ENCODE measurements at regions not wholly inside any gene's neighbourhood (a gene's known extent, or its start where the extent isn't known, plus 50 kb on each side); places are given as distances from the start of the nearest gene placed in this dataset.

DNA sequence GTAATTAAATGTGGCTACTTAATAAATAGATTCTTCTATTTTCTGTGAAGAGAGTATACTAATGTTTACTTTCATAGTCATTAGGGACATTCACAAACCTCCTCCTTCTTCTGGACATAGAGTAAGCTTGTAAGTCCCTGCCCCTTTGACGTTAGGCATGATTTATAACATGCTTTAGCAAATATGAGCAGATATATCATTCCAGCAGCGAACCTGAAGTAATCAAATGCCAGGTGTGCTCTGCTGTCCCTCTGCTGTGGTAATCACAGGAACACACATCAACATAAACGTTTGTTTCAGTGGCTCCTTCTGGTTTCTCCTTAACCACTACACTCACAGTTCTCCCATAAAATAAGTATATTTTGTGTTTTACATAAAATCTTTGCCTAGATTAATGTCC, 961.8 kb downstream of the FLRT2 start (continued):
- TF ChIP-seq ZNF462 (CRISPR knock-in tag; IDR thresholded peaks at IDR 0.05): no peak
- TF ChIP-seq REST (IDR thresholded peaks at IDR 0.05; ENCODE audit: unreplicated experiment): no peak
- no peak for TF ChIP-seq EZH2phosphoT487 (IDR thresholded peaks at IDR 0.05; ENCODE audit: unreplicated experiment)
- TF ChIP-seq EZH2 (IDR thresholded peaks at IDR 0.05; ENCODE audit: low read depth, unreplicated experiment): no peak
- TF ChIP-seq JUNB (IDR thresholded peaks at IDR 0.05; ENCODE audit: unreplicated experiment): no peak
- TF ChIP-seq POLR2AphosphoS5 (IDR thresholded peaks at IDR 0.05; ENCODE audit: low read depth): no peak
- no peak for TF ChIP-seq CREB1 (CRISPR knock-in tag; IDR thresholded peaks at IDR 0.05; ENCODE audit: low read depth)
- TF ChIP-seq ZNF114 (CRISPR knock-in tag; IDR thresholded peaks at IDR 0.05): no peak
- no peak for TF ChIP-seq NANOG (IDR thresholded peaks at IDR 0.05; ENCODE audit: borderline replicate concordance)
- TF ChIP-seq, protein P1, sequence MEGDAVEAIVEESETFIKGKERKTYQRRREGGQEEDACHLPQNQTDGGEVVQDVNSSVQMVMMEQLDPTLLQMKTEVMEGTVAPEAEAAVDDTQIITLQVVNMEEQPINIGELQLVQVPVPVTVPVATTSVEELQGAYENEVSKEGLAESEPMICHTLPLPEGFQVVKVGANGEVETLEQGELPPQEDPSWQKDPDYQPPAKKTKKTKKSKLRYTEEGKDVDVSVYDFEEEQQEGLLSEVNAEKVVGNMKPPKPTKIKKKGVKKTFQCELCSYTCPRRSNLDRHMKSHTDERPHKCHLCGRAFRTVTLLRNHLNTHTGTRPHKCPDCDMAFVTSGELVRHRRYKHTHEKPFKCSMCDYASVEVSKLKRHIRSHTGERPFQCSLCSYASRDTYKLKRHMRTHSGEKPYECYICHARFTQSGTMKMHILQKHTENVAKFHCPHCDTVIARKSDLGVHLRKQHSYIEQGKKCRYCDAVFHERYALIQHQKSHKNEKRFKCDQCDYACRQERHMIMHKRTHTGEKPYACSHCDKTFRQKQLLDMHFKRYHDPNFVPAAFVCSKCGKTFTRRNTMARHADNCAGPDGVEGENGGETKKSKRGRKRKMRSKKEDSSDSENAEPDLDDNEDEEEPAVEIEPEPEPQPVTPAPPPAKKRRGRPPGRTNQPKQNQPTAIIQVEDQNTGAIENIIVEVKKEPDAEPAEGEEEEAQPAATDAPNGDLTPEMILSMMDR (conservative IDR thresholded peaks at IDR 0.05; ENCODE audit: low read depth in 2 of 2): no peak
- no peak for TF ChIP-seq STAT1 (IDR thresholded peaks at IDR 0.05; ENCODE audit: unreplicated experiment)
- TF ChIP-seq ZNF331 (CRISPR knock-in tag; IDR thresholded peaks at IDR 0.05; ENCODE audit: low read depth): no peak

Measured in GM23338 (cell line).